ENCODE measurements at regions not wholly inside any gene's neighbourhood (a gene's known extent, or its start where the extent isn't known, plus 50 kb on each side); places are given as distances from the start of the nearest gene placed in this dataset.
"Not testable (repeated sequence)": the region's sequence is repeated elsewhere in the genome, so short reads cannot be mapped to it uniquely, and the experiment has no call there.

DNA sequence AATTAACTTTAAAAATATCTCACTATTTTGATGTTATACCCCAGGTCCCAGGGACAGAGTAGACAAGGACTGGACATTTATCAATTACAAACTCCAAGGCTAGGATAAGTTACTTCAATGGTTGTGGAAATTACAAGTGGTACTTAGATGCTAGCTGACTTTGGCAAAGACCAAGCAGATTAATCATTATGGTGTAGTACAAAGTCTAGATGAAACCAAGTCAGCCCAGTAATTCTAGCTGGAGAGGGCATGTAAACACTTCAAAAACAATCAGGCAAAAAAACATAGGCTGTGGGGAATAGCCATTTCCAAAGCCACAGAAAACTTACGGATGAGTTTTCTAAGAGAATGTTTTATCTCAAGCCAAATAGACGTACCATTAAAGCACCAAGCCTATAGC, 124.5 kb downstream of the TSEN15 start:
- DNase-seq (ENCODE audit: low spot score in 2 of 2): no peak
- H3K27me3 ChIP-seq: no peaks in the 10 kb centered on the region
- no peaks in the 10 kb centered on the region for H3K36me3 ChIP-seq
- no peak for TF ChIP-seq EP300 (IDR thresholded peaks at IDR 0.05)
- no peaks in the 10 kb centered on the region for H3K9me3 ChIP-seq
- H3K27ac ChIP-seq: no peak overlapping the region
- no peak overlapping the region for H3K4me3 ChIP-seq
- WGBS, 2 donors: 78 to 84% methylated on average over 2 of the region's 2 CpGs
- H3K4me1 ChIP-seq: no peaks in the 10 kb centered on the region

DNA sequence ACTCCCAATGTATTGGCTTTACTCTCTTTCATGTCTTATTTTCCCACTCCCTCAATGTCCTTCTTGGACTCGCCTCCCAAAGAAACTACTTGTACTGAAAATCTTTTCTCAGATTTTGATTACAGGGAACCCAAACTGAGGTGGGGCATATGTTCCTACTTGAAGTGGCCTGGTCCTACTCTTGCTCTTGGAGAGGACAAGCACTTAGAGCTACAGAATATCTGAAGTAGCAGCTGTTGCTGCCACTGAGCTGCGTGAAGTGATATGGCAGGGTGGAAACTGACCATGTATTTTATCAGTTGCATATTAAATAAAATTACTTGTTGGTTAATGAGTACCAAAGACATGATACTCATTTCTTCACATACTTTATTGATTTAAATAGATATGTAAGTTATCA, 129.5 kb downstream of the TSEN15 start:
- WGBS, 2 donors: 96 to 97% methylated on average over 2 of the region's 2 CpGs
- no peak for TF ChIP-seq POLR2A (IDR thresholded peaks at IDR 0.05)
- TF ChIP-seq, protein P1, sequence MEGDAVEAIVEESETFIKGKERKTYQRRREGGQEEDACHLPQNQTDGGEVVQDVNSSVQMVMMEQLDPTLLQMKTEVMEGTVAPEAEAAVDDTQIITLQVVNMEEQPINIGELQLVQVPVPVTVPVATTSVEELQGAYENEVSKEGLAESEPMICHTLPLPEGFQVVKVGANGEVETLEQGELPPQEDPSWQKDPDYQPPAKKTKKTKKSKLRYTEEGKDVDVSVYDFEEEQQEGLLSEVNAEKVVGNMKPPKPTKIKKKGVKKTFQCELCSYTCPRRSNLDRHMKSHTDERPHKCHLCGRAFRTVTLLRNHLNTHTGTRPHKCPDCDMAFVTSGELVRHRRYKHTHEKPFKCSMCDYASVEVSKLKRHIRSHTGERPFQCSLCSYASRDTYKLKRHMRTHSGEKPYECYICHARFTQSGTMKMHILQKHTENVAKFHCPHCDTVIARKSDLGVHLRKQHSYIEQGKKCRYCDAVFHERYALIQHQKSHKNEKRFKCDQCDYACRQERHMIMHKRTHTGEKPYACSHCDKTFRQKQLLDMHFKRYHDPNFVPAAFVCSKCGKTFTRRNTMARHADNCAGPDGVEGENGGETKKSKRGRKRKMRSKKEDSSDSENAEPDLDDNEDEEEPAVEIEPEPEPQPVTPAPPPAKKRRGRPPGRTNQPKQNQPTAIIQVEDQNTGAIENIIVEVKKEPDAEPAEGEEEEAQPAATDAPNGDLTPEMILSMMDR (IDR thresholded peaks at IDR 0.05): no peak
- no peak for TF ChIP-seq EP300 (IDR thresholded peaks at IDR 0.05)
- H3K27ac ChIP-seq: no peak overlapping the region

DNA sequence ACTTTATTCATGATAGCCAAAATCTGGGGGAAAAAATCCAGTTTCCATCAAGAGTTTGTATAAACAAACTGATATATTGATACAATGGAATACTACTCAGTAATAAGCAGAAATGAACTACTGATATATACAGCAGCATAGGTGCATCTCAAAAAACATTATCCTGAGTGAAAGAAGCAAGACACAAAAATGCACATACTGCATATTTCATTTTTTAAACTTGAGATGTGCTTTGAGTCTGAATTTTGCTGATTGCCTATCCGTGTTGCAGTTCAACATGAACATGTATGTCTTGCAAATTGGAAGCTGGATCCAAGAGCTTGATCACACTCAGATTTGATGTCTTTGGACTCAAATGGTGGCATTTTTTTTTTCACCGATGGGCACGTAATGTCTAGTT, 132.4 kb downstream of the TSEN15 start:
- WGBS, 2 donors: 93 to 95% methylated on average over 3 of the region's 3 CpGs
- no peak overlapping the region for H3K27ac ChIP-seq
- TF ChIP-seq, protein P1 (IDR thresholded peaks at IDR 0.05): no peak
- no peak for TF ChIP-seq POLR2A (IDR thresholded peaks at IDR 0.05)
- no peak for TF ChIP-seq EP300 (IDR thresholded peaks at IDR 0.05)
- no peaks in the 10 kb centered on the region for H3K27me3 ChIP-seq
- H3K4me1 ChIP-seq: no peaks in the 10 kb centered on the region
- no peak for DNase-seq (ENCODE audit: low spot score in 2 of 2)
- no peak overlapping the region for H3K4me3 ChIP-seq
- no peaks in the 10 kb centered on the region for H3K36me3 ChIP-seq
- H3K9me3 ChIP-seq: peaks cover 0 to 17% (median 0%) of the 10 kb centered on the region in 4 donors

More for the DNA sequence above, 129.5 kb downstream of the TSEN15 start:
- no peaks in the 10 kb centered on the region for H3K27me3 ChIP-seq
- H3K4me1 ChIP-seq: no peaks in the 10 kb centered on the region
- H3K36me3 ChIP-seq: no peaks in the 10 kb centered on the region
- DNase-seq (ENCODE audit: low spot score in 2 of 2): no peak
- H3K9me3 ChIP-seq: no peaks in the 10 kb centered on the region
- no peak overlapping the region for H3K4me3 ChIP-seq

DNA sequence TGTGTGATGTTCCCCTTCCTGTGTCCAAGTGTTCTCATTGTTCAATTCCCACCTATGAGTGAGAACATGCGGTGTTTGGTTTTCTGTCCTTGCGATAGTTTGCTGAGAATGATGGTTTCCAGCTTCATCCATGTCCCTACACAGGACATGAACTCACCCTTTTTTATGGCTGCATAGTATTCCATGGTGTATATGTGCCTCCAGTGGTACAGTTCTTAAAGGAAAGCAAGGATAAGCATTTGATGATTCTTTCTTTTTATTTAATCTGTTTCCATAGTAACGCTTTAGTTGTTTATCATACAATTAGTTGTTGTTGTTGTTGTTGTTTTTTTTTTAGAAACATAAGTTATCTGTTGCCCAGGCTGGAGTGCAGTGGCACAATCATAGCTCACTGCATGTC, 133.1 kb downstream of the TSEN15 start:
- WGBS, 2 donors: 95% methylated on average over 3 of the region's 3 CpGs
- peaks cover 0 to 17% (median 0%) of the 10 kb centered on the region in 4 donors for H3K9me3 ChIP-seq
- H3K36me3 ChIP-seq; DNase-seq (ENCODE audit: low spot score in 2 of 2); H3K4me3 ChIP-seq; H3K4me1 ChIP-seq; H3K27me3 ChIP-seq; H3K27ac ChIP-seq: not testable (repeated sequence)

DNA sequence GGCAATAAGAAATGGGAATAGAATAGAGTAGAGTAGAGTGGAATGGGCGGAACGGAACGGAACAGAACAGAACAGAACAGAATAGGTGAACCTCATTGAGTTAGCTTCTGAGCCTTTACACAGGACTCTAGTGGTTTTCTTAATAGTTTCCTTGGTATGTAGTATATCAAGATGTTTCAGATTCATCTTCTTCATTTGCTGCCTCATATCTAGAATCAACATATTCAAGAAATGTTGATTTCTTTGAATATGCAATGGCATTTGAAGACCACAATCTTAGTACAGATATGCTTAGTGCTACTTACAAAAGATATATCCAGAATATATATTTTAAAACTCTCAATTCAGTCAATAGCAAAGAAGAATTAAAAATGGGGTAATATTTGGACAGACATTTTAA, 133.8 kb downstream of the TSEN15 start:
- 80 to 96% methylated on average over 3 of the region's 3 CpGs for WGBS, 2 donors
- no peaks in the 10 kb centered on the region for H3K36me3 ChIP-seq

DNA sequence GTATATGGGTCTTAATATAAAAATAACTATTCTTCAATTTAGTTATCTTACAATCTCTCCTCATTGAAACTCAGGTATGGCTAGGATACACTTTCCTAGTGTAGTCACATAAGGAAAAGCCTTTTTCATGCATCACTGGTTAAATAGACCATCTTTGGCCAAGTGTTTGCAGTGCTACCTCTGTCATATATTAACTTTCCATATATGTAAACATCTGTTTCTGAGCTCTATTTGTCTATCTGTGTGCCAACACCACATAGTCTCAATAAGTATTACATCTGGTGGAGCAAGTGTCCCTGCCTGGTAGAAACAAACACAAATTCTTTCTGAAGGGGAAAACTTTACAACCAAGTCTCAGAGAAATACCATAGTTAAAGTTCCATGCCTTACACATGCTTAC, 134.6 kb downstream of the TSEN15 start:
- Histone ChIP-seq H3K27me3 (no peaks in the 10 kb centered on the region), H3K36me3 (no peaks in the 10 kb centered on the region), H3K9me3 (peaks cover 0 to 17% (median 0%) of the 10 kb centered on the region in 4 donors), H3K4me1 (peaks cover 0 to 3% (median 0%) of the 10 kb centered on the region in 4 donors), H3K27ac (no peak overlapping the region), H3K4me3 (no peak overlapping the region)
- no peak for DNase-seq (ENCODE audit: low spot score in 2 of 2)
- TF ChIP-seq EP300 (IDR thresholded peaks at IDR 0.05) (no peak), POLR2A (IDR thresholded peaks at IDR 0.05) (no peak)
- TF ChIP-seq, protein P1 (IDR thresholded peaks at IDR 0.05): no peak

More for the DNA sequence above, 133.8 kb downstream of the TSEN15 start:
- no peak overlapping the region for H3K4me3 ChIP-seq
- no peaks in the 10 kb centered on the region for H3K27me3 ChIP-seq
- TF ChIP-seq, protein P1 (IDR thresholded peaks at IDR 0.05): no peak
- no peak for TF ChIP-seq POLR2A (IDR thresholded peaks at IDR 0.05)
- TF ChIP-seq EP300 (IDR thresholded peaks at IDR 0.05): no peak
- no peak overlapping the region for H3K27ac ChIP-seq
- H3K9me3 ChIP-seq: peaks cover 0 to 17% (median 0%) of the 10 kb centered on the region in 4 donors
- H3K4me1 ChIP-seq: no peaks in the 10 kb centered on the region
- DNase-seq (ENCODE audit: low spot score in 2 of 2): no peak

Data from tibial nerve (tissue), 4 donors.